ENCODE measurements at regions not wholly inside any gene's neighbourhood (a gene's known extent, or its start where the extent isn't known, plus 50 kb on each side); places are given as distances from the start of the nearest gene placed in this dataset.
"Not testable (repeated sequence)": the region's sequence is repeated elsewhere in the genome, so short reads cannot be mapped to it uniquely, and the experiment has no call there.

DNA sequence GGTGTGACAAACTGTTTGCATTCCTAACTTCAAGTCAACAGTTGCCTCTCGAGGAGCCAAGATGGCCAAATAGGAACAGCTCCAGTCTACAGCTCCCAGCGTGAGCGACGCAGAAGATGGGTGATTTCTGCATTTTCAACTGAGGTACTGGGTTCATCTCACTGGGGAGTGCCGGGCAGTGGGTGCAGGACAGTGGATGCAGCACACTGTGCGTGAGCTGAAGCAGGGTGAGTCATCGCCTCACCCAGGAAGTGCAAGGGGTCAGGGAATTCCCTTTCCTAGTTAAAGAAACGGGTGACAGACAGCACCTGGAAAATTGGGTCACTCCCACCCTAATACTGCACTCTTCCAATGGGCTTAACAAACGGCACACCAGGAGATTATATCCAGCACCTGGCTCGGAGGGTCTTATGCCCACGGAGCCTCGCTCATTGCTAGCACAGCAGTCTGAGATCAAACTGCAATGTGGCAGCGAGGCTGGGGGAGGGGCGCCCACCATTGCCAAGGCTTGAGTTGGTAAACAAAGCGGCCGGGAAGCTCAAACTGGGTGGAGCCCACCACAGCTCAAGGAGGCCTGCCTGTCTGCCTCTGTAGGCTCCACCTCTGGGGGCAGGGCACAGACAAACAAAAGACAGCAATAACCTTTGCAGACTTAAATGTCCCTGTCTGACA, 75.1 kb upstream of the ST3GAL5 start:
- TF ChIP-seq, protein P1, sequence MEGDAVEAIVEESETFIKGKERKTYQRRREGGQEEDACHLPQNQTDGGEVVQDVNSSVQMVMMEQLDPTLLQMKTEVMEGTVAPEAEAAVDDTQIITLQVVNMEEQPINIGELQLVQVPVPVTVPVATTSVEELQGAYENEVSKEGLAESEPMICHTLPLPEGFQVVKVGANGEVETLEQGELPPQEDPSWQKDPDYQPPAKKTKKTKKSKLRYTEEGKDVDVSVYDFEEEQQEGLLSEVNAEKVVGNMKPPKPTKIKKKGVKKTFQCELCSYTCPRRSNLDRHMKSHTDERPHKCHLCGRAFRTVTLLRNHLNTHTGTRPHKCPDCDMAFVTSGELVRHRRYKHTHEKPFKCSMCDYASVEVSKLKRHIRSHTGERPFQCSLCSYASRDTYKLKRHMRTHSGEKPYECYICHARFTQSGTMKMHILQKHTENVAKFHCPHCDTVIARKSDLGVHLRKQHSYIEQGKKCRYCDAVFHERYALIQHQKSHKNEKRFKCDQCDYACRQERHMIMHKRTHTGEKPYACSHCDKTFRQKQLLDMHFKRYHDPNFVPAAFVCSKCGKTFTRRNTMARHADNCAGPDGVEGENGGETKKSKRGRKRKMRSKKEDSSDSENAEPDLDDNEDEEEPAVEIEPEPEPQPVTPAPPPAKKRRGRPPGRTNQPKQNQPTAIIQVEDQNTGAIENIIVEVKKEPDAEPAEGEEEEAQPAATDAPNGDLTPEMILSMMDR (IDR thresholded peaks at IDR 0.05; ENCODE audit: low read depth, low read length, missing input control) = not testable (repeated sequence)
- TF ChIP-seq SP1 (IDR thresholded peaks at IDR 0.05); TAF1 (conservative IDR thresholded peaks at IDR 0.05): not testable (repeated sequence)

All from liver (tissue), 3 donors.